ENCODE measurements at regions not wholly inside any gene's neighbourhood (a gene's known extent, or its start where the extent isn't known, plus 50 kb on each side); places are given as distances from the start of the nearest gene placed in this dataset.

GRCh38 chr1:101365186-101365585 lies 128.4 kb downstream of the S1PR1 start:
- ATAC-seq: no peak
- TF ChIP-seq CTCF (IDR thresholded peaks at IDR 0.05) (no peak), POLR2A (IDR thresholded peaks at IDR 0.05) (no peak), POLR2AphosphoS5 (IDR thresholded peaks at IDR 0.05) (no peak), EP300 (IDR thresholded peaks at IDR 0.05) (no peak)

DNA sequence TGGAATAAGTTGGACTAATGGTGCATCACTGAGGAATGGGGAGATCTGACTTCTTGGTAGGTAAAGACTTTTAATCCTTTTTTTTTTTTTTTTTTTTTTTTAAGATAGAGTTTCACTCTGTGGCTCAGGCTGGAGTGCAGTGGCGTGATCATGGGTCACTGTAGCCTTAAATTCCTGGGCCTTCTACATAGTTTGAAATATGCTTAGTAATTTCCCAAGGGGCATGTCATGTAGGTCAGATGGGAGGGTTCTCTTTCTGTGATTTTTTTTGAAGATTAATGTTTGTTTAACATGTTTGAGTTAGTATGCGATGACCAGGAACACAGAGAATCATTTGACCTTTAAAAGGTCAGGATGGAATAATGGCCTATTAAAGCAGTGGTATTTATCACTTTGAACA lies 129.1 kb downstream of the S1PR1 start:
- Histone ChIP-seq H3K4me3 (no peak overlapping the region), H3K9me3 (no peaks in the 10 kb centered on the region), H3K4me1 (peaks cover 3 to 26% (median 6%) of the 10 kb centered on the region in 3 donors), H3K36me3 (no peaks in the 10 kb centered on the region), H3K27ac (no peak overlapping the region), H3K27me3 (no peaks in the 10 kb centered on the region)
- TF ChIP-seq CTCF (IDR thresholded peaks at IDR 0.05) (no peak), EP300 (IDR thresholded peaks at IDR 0.05) (no peak), POLR2A (IDR thresholded peaks at IDR 0.05) (no peak), POLR2AphosphoS5 (IDR thresholded peaks at IDR 0.05) (no peak)
- WGBS, 2 donors (ENCODE audit: low coverage in 1 of 2): 60 to 90% methylated on average over 1 to 2 of the region's 2 CpGs
- ATAC-seq: no peak

More at GRCh38 chr1:101365186-101365585, 128.4 kb downstream of the S1PR1 start:
- no peaks in the 10 kb centered on the region for H3K9me3 ChIP-seq
- H3K27me3 ChIP-seq: no peaks in the 10 kb centered on the region
- no peak overlapping the region for H3K27ac ChIP-seq
- H3K36me3 ChIP-seq: no peaks in the 10 kb centered on the region
- H3K4me3 ChIP-seq: no peak overlapping the region
- H3K4me1 ChIP-seq: peaks cover 3 to 26% (median 6%) of the 10 kb centered on the region in 3 donors
- WGBS, 2 donors (ENCODE audit: low coverage in 1 of 2): 23 to 63% methylated on average over 3 of the region's 3 CpGs

- H3K36me3 ChIP-seq: no peaks in the 10 kb centered on the region
- TF ChIP-seq CTCF (IDR thresholded peaks at IDR 0.05): no peak
- TF ChIP-seq POLR2A (IDR thresholded peaks at IDR 0.05): no peak
- H3K9me3 ChIP-seq: no peaks in the 10 kb centered on the region
- H3K27ac ChIP-seq: peak overlapping the region in 2 of 4 donors; percentile 36 to 49
- no peak for ATAC-seq
- no peak overlapping the region for H3K4me3 ChIP-seq
- H3K4me1 ChIP-seq: peaks cover 3 to 26% (median 6%) of the 10 kb centered on the region in 3 donors
- H3K27me3 ChIP-seq: no peaks in the 10 kb centered on the region
Observed at GRCh38 chr1:101366513-101367215, 129.8 kb downstream of the S1PR1 start.

- no peak overlapping the region for H3K27ac ChIP-seq
- H3K9me3 ChIP-seq: no peaks in the 10 kb centered on the region
- WGBS, 2 donors (ENCODE audit: low coverage in 1 of 2): 70 to 79% methylated on average over 4 to 5 of the region's 5 CpGs
- H3K4me1 ChIP-seq: peaks cover 3 to 26% (median 6%) of the 10 kb centered on the region in 3 donors
- H3K27me3 ChIP-seq: no peaks in the 10 kb centered on the region
- H3K36me3 ChIP-seq: no peaks in the 10 kb centered on the region
- H3K4me3 ChIP-seq: no peak overlapping the region
- TF ChIP-seq POLR2AphosphoS5 (IDR thresholded peaks at IDR 0.05): no peak
- no peak for TF ChIP-seq EP300 (IDR thresholded peaks at IDR 0.05)
- no peak for TF ChIP-seq POLR2A (IDR thresholded peaks at IDR 0.05)
- no peak for TF ChIP-seq CTCF (IDR thresholded peaks at IDR 0.05)
- ATAC-seq: no peak
Observed at GRCh38 chr1:101367630-101368029, 130.8 kb downstream of the S1PR1 start.

- Histone ChIP-seq H3K9me3 (no peaks in the 10 kb centered on the region), H3K36me3 (no peaks in the 10 kb centered on the region), H3K4me1 (peaks cover 3 to 20% (median 6%) of the 10 kb centered on the region in 3 donors), H3K4me3 (no peak overlapping the region), H3K27ac (no peak overlapping the region), H3K27me3 (no peaks in the 10 kb centered on the region)
- WGBS, 2 donors (ENCODE audit: low coverage in 1 of 2): 70 to 75% methylated on average over 3 of the region's 3 CpGs
- no peak for ATAC-seq
- TF ChIP-seq POLR2A (IDR thresholded peaks at IDR 0.05): no peak
- TF ChIP-seq POLR2AphosphoS5 (IDR thresholded peaks at IDR 0.05): no peak
- TF ChIP-seq EP300 (IDR thresholded peaks at IDR 0.05): no peak
- no peak for TF ChIP-seq CTCF (IDR thresholded peaks at IDR 0.05)
Observed at GRCh38 chr1:101370488-101370887, 133.7 kb downstream of the S1PR1 start.

Measured in gastroesophageal sphincter (tissue), 4 donors.